ENCODE measurements at regions not wholly inside any gene's neighbourhood (a gene's known extent, or its start where the extent isn't known, plus 50 kb on each side); places are given as distances from the start of the nearest gene placed in this dataset.

DNA sequence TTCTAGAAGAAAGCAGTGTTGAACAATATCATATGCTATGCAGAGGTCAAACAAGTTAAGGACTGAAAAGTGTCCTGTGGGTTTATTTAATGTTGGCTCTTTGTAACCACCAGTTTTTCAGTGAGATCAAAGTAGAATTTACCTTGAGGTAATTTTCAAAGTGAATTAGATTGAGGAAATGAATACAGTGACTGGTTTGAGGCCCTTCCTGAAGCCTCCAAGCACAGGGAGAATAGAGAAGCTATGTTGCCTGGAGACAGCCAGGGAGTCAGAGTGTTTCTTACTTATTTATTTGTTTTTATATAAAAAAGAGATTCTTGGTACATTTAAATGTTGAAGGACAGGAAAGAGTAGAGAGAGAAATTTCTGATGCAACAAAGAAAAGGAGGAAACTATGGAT is 954.3 kb upstream of the SPRY2 start:
- Histone ChIP-seq H3K27ac (no peak overlapping the region), H3K4me3 (replicated peaks in 1 of 3) (no peak overlapping the region), H3K4me1 (no peaks in the 10 kb centered on the region), H3K9me3 (no peaks in the 10 kb centered on the region), H3K36me3 (no peaks in the 10 kb centered on the region), H3K27me3 (no peaks in the 10 kb centered on the region)
- intact Hi-C loops (cut with DNase I), result no loop called here
- no peak for DNase-seq
- no peak for TF ChIP-seq POLR2A (IDR thresholded peaks at IDR 0.05)
- TF ChIP-seq, protein P1, sequence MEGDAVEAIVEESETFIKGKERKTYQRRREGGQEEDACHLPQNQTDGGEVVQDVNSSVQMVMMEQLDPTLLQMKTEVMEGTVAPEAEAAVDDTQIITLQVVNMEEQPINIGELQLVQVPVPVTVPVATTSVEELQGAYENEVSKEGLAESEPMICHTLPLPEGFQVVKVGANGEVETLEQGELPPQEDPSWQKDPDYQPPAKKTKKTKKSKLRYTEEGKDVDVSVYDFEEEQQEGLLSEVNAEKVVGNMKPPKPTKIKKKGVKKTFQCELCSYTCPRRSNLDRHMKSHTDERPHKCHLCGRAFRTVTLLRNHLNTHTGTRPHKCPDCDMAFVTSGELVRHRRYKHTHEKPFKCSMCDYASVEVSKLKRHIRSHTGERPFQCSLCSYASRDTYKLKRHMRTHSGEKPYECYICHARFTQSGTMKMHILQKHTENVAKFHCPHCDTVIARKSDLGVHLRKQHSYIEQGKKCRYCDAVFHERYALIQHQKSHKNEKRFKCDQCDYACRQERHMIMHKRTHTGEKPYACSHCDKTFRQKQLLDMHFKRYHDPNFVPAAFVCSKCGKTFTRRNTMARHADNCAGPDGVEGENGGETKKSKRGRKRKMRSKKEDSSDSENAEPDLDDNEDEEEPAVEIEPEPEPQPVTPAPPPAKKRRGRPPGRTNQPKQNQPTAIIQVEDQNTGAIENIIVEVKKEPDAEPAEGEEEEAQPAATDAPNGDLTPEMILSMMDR (IDR thresholded peaks at IDR 0.05), result no peak

DNA sequence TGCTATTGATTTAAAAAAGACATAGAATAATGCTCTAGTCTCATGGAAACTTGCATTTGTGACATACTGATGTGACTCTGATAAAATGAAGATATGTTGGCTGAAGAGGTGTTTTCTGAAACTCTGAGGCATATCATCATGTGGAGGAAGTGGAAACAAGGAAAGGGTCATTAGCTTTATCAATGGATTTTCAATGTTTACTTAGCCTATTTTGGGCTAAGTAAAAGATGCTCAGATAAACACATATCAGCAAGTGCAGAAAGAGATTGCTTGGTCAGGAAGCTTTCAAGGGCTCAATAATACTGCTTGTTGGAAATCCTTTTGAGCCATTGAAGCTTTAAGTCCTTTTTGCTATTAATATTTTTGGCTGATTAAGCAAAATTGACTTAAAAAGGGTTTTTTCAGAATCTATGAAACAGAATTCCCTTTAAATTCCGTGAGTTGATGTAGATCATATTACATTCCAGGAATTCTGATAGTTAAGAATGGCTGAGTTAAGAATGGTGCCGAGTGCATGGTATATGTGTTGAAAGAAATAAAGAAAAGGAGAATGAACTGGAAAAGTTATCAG is 952.8 kb upstream of the SPRY2 start:
- no peak for TF ChIP-seq POLR2A (IDR thresholded peaks at IDR 0.05)
- TF ChIP-seq, protein P1 (IDR thresholded peaks at IDR 0.05), result no peak
- Histone ChIP-seq H3K36me3 (no peaks in the 10 kb centered on the region), H3K27ac (no peak overlapping the region), H3K4me3 (replicated peaks in 1 of 3) (no peak overlapping the region), H3K9me3 (no peaks in the 10 kb centered on the region), H3K4me1 (no peaks in the 10 kb centered on the region), H3K27me3 (no peaks in the 10 kb centered on the region)
- intact Hi-C loops (cut with DNase I), result no loop called here
- 45 to 51% methylated on average over 2 of the region's 2 CpGs for WGBS, 2 donors
- no peak for DNase-seq

DNA sequence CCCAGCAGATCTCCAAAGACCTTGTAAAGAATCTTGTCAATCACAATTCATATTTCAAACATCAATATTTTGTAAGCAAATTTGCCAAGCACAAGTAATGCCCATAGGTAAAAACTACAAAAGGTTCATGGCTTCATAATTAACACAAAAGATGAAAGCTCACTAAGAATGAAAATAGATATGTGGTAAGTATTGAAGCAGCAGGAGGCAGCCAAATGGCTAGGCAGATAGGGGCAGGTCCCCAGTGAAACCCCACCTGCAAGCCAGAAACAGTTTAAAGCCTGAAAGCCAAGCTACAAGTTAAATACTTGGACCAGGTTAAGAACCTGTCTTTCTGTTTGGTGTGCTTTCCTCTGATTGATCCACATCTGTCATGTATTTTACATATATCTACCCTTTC is 942.6 kb upstream of the SPRY2 start:
- no peaks in the 10 kb centered on the region for H3K36me3 ChIP-seq
- DNase-seq, result no peak
- no peak for TF ChIP-seq POLR2A (IDR thresholded peaks at IDR 0.05)
- TF ChIP-seq, protein P1 (IDR thresholded peaks at IDR 0.05), result no peak
- H3K4me3 ChIP-seq (replicated peaks in 1 of 3), result no peak overlapping the region
- H3K4me1 ChIP-seq, result no peaks in the 10 kb centered on the region
- no peak overlapping the region for H3K27ac ChIP-seq
- intact Hi-C loops (cut with DNase I), result no loop called here
- H3K9me3 ChIP-seq, result no peaks in the 10 kb centered on the region
- H3K27me3 ChIP-seq, result no peaks in the 10 kb centered on the region

DNA sequence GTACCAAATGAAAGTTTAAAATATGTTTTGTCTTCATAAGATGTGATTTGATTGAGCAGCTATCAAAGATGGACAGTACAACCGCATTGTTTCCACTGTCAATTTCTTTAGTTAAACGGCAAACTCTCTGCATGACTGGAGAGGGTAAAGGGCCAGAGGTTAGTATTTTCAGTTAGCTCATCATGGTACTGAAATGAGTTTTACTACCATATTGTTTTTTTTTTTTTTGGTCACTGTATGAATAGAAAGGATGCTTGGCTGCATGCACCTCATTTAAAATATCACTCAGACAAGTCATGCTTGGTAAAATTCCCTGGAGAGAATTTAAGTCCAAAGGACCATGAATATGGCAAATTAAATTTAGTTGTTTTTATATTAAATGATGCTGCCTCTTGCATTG is 942.1 kb upstream of the SPRY2 start:
- no peak for DNase-seq
- no peak for TF ChIP-seq POLR2A (IDR thresholded peaks at IDR 0.05)
- TF ChIP-seq, protein P1 (IDR thresholded peaks at IDR 0.05), result no peak
- 92 to 96% methylated on average over 2 of the region's 2 CpGs for WGBS, 2 donors

DNA sequence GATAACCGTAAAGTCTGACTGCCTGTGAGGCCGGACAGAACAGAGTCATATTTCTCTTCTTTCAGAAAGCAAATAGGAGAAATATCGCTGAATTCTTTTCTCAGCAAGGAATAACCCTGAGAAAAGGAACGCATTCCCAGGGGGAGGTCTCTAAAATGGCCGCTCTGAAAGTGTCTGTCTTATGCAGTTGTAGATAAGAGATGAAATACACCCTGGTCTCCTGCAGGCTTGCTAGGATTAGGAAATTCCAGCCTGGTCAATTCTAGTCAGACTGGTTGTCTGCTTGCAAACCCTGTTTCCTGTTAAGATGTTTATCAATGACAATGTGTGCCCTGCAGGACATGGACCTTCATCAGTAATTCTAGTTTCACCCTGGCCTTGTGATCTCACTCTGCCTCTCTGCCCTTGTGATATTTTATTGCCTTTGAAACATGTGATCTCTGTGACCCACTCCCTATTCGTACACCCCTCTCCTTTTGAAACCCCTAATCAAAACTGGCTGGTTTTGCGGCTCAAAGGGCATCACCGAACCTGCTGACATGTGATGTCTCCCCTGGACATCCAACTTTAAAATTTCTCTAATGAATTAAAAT is 934.8 kb upstream of the SPRY2 start:
- Histone ChIP-seq H3K36me3 (no peaks in the 10 kb centered on the region), H3K4me3 (replicated peaks in 1 of 3) (no peak overlapping the region), H3K9me3 (no peaks in the 10 kb centered on the region), H3K4me1 (no peaks in the 10 kb centered on the region), H3K27ac (no peak overlapping the region), H3K27me3 (no peaks in the 10 kb centered on the region)
- WGBS, 2 donors, result 84 to 88% methylated on average over 8 of the region's 8 CpGs
- intact Hi-C loops (cut with DNase I), result no loop called here
- no peak for DNase-seq
- no peak for TF ChIP-seq POLR2A (IDR thresholded peaks at IDR 0.05)
- TF ChIP-seq, protein P1 (IDR thresholded peaks at IDR 0.05), result no peak

More for the DNA sequence above, 942.1 kb upstream of the SPRY2 start:
- no peak overlapping the region for H3K4me3 ChIP-seq (replicated peaks in 1 of 3)
- intact Hi-C loops (cut with DNase I), result no loop called here
- no peaks in the 10 kb centered on the region for H3K4me1 ChIP-seq
- no peaks in the 10 kb centered on the region for H3K9me3 ChIP-seq
- H3K36me3 ChIP-seq, result no peaks in the 10 kb centered on the region
- H3K27me3 ChIP-seq, result no peaks in the 10 kb centered on the region
- H3K27ac ChIP-seq, result no peak overlapping the region
